Gastroesophageal sphincter (tissue), 4 donors: ENCODE measurements at regions not wholly inside any gene's neighbourhood (a gene's known extent, or its start where the extent isn't known, plus 50 kb on each side); places are given as distances from the start of the nearest gene placed in this dataset.

ENCODE experiments used
- ATAC-seq: fragments of 150-250 bp; one replicate; pipeline ENCODE4 v1.9.1; 2016; ENCODE audit warnings: mild to moderate bottlenecking, moderate library complexity
- H3K27ac ChIP-seq, 4 donors: fragments of 200-600 bp; sonication (generic) in 3 of 4; 1 replicate in 3 of 4; 2 replicates in 1 of 4; pipeline ENCODE4 v1.5.1; 2016 to 2019
- H3K27me3 ChIP-seq: fragments of 200-600 bp; sonication (generic); one replicate; pipeline ENCODE4 v1.5.1; 2019
- H3K36me3 ChIP-seq, 2 donors: fragments of 200-600 bp; sonication (generic); one replicate each; pipeline ENCODE4 v1.5.1; 2019; ENCODE audit warnings: control low read depth in 1 of 2
- H3K4me1 ChIP-seq, 3 donors: fragments of 200-600 bp; sonication (generic); 1 replicate in 2 of 3; 2 replicates in 1 of 3; pipeline ENCODE4 v1.5.1; 2016 to 2019; ENCODE audit warnings: control low read depth in 2 of 3
- H3K4me3 ChIP-seq, 2 donors: fragments of 200-600 bp; sonication (generic); one replicate each; pipeline ENCODE4 v1.5.1; 2019; ENCODE audit warnings: mild to moderate bottlenecking in 1 of 2, moderate library complexity in 1 of 2
- H3K9me3 ChIP-seq, 3 donors: fragments of 200-600 bp; sonication (generic); one replicate each; pipeline ENCODE4 v1.5.1; 2017 to 2019; ENCODE audit warnings: control low read depth in 2 of 3
- EP300 ChIP-seq: sonication (generic); formaldehyde crosslinking; IDR thresholded peaks from one replicate; pipeline ENCODE4 v1.6.1; 2017; ENCODE audit warnings: antibody characterized with exemption, mild to moderate bottlenecking
- POLR2A ChIP-seq, 2 donors: fragments of 450-650 bp; IDR thresholded peaks; one replicate each; pipeline ENCODE4 v1.6.1; 2017; ENCODE audit warnings: antibody characterized with exemption in 2 of 2, mild to moderate bottlenecking in 2 of 2, moderate library complexity in 1 of 2
- POLR2AphosphoS5 ChIP-seq: sonication (generic); formaldehyde crosslinking; IDR thresholded peaks from one replicate; pipeline ENCODE4 v1.6.1; 2017; ENCODE audit warnings: antibody characterized with exemption
- WGBS, 2 donors: methylation state at CpG; one replicate each; pipeline ENCODE4 v1.1.5; 2018; ENCODE audit warnings: low coverage in 1 of 2; 5-methylcytosine and 5-hydroxymethylcytosine counted together
- TF ChIP-seq, protein P1 (sequence below), 4 experiments: fragments of 200-600 bp in 2 of 4; fragments of 450-650 bp in 2 of 4; sonication (generic) in 1 of 4; IDR thresholded peaks; one replicate each; pipeline ENCODE4 v1.5.1; 2017 to 2019; ENCODE audit warnings: antibody characterized with exemption in 4 of 4, mild to moderate bottlenecking in 2 of 4, moderate library complexity in 2 of 4

DNA sequence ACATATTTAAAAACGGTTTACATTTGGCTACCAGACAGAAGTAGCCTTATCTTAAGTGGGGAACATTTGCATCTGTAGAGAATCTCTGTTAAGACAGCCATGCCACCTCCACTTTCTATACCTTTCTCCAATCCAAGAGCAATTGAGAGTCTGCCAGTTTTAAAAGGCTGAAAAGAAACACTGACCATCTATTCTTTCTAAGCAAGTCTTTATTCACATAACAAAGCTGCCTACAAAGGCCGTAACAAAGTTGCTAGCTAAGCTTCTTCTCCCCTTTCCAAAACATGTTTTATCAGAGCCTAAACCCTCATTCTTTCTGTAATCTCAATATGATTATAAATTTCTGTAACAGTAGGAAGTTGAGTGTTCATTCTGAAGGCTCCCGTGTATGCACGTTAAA lies 1078.3 kb downstream of the NCAM2 start:
- no peak for ATAC-seq
- Histone ChIP-seq H3K4me3 (no peak overlapping the region), H3K27ac (no peak overlapping the region), H3K27me3 (no peaks in the 10 kb centered on the region), H3K9me3 (no peaks in the 10 kb centered on the region), H3K36me3 (no peaks in the 10 kb centered on the region), H3K4me1 (no peaks in the 10 kb centered on the region)
- TF ChIP-seq POLR2AphosphoS5, result no peak
- no peak for TF ChIP-seq POLR2A (IDR thresholded peaks at IDR 0.05)
- TF ChIP-seq, protein P1, sequence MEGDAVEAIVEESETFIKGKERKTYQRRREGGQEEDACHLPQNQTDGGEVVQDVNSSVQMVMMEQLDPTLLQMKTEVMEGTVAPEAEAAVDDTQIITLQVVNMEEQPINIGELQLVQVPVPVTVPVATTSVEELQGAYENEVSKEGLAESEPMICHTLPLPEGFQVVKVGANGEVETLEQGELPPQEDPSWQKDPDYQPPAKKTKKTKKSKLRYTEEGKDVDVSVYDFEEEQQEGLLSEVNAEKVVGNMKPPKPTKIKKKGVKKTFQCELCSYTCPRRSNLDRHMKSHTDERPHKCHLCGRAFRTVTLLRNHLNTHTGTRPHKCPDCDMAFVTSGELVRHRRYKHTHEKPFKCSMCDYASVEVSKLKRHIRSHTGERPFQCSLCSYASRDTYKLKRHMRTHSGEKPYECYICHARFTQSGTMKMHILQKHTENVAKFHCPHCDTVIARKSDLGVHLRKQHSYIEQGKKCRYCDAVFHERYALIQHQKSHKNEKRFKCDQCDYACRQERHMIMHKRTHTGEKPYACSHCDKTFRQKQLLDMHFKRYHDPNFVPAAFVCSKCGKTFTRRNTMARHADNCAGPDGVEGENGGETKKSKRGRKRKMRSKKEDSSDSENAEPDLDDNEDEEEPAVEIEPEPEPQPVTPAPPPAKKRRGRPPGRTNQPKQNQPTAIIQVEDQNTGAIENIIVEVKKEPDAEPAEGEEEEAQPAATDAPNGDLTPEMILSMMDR (IDR thresholded peaks at IDR 0.05), result no peak
- TF ChIP-seq EP300, result no peak
- WGBS, 2 donors, result 33 to 43% methylated on average over 4 of the region's 4 CpGs

DNA sequence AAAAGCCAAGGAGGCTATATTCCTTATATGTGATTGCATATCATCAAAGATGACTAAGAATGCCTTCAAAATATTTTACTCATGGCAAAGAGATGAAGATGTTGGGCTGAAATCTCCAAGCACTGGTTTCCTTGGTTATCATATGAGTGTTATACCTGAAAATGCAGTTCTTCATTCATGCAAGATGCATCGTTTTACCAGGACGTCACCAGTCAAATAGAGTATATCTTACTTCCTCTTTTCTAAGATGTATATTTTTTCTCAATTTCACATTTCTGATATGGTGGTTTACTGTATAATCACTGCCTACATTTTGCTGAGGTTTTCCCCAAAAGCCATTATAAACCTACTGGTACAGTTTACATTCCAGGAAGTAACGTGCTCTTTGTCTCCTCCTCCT lies 1085.7 kb downstream of the NCAM2 start:
- H3K36me3 ChIP-seq, result no peaks in the 10 kb centered on the region
- 67 to 90% methylated on average over 3 of the region's 3 CpGs for WGBS, 2 donors
- H3K4me1 ChIP-seq, result no peaks in the 10 kb centered on the region
- TF ChIP-seq POLR2AphosphoS5 (no peak), EP300 (no peak), POLR2A (IDR thresholded peaks at IDR 0.05) (no peak)
- TF ChIP-seq, protein P1 (IDR thresholded peaks at IDR 0.05), result no peak
- no peak for ATAC-seq
- no peak overlapping the region for H3K27ac ChIP-seq
- H3K27me3 ChIP-seq, result no peaks in the 10 kb centered on the region
- H3K9me3 ChIP-seq, result no peaks in the 10 kb centered on the region
- no peak overlapping the region for H3K4me3 ChIP-seq

DNA sequence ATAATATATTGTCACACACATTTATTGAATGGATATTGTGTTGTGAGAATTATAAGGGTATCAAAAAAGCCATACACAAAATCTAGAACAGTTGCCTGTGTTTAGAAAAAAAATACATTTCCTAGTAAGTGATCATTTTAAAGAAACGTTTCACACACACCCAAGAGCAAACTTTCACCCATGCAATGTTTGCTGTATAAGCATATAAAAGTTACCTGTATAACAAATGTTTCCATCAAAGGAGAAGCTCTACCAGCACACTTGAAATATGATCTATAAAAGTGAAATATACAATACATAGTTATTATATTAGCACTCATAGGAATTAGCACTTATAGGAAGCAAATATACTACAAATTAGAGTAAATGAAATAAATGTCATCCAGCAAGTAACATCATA lies 1098.1 kb downstream of the NCAM2 start:
- Histone ChIP-seq H3K27ac (no peak overlapping the region), H3K4me3 (no peak overlapping the region), H3K27me3 (no peaks in the 10 kb centered on the region), H3K9me3 (no peaks in the 10 kb centered on the region), H3K4me1 (no peaks in the 10 kb centered on the region), H3K36me3 (no peaks in the 10 kb centered on the region)
- TF ChIP-seq POLR2A (IDR thresholded peaks at IDR 0.05) (no peak), POLR2AphosphoS5 (no peak), EP300 (no peak)
- TF ChIP-seq, protein P1 (IDR thresholded peaks at IDR 0.05), result no peak
- 13 to 32% methylated on average over 1 of the region's 1 CpG for WGBS, 2 donors
- ATAC-seq, result no peak

DNA sequence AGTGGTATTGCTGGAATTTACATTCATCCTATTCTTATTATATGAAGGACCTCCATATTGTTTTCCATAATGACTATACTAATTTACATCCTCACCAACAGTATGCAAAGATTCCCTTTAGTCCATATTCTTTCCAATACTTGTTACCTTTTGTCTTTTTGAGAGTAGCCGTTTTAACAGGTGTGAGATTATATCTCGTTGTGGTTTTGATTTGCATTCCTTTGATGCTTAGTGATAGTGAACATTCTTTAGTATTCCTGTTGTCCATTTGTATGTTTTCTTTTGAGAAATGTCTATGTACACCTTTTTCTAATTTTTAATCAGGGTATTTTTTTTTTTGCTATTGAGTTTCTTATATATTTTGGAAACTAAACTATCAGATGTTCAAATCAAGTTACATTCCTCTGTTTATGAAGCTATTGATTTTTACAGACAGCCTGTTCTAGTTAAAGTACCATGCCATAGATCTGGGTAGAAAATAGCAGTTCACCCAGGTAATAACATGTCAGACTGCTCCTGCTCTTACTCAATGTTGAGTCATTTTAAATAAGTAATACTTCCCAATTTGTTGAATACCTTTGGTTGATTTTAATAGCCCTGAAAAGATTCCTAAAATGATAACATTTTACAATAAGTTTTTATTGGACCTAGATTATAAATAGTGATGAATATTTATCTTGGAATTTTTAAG lies 1108.7 kb downstream of the NCAM2 start:
- no peaks in the 10 kb centered on the region for H3K9me3 ChIP-seq
- TF ChIP-seq POLR2AphosphoS5, result no peak
- no peak for ATAC-seq
- no peaks in the 10 kb centered on the region for H3K4me1 ChIP-seq
- H3K4me3 ChIP-seq, result no peak overlapping the region
- WGBS, 2 donors, result 72 to 88% methylated on average over 2 of the region's 2 CpGs
- H3K36me3 ChIP-seq, result no peaks in the 10 kb centered on the region
- no peak overlapping the region for H3K27ac ChIP-seq
- H3K27me3 ChIP-seq, result no peaks in the 10 kb centered on the region

DNA sequence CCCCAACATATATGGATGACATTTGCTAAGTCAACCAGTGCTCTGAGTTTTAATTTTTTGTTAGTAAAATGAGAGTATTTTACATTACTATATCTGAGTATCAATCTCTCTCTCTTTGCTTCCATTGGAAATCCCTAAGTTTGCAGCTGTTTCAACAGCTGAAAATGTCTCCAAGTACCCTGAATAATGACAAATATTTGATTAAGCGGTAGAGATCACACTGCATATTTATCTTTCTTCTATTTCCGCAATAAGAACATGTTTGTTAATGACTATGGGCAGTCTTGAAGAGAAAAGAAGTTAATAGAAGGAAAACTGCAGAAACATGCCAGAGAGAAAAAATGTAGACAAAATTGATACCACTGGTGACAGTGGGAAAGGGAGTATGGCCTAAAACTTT lies 1117.5 kb downstream of the NCAM2 start:
- TF ChIP-seq POLR2A (IDR thresholded peaks at IDR 0.05) (no peak), POLR2AphosphoS5 (no peak), EP300 (no peak)
- TF ChIP-seq, protein P1 (IDR thresholded peaks at IDR 0.05), result no peak
- 81 to 100% methylated on average over 2 of the region's 2 CpGs for WGBS, 2 donors
- no peak for ATAC-seq
- no peak overlapping the region for H3K4me3 ChIP-seq
- H3K36me3 ChIP-seq, result no peaks in the 10 kb centered on the region
- H3K9me3 ChIP-seq, result no peaks in the 10 kb centered on the region
- H3K27me3 ChIP-seq, result no peaks in the 10 kb centered on the region
- no peaks in the 10 kb centered on the region for H3K4me1 ChIP-seq
- no peak overlapping the region for H3K27ac ChIP-seq
